T-helper 17 cell (primary cell): ENCODE measurements at regions not wholly inside any gene's neighbourhood (a gene's known extent, or its start where the extent isn't known, plus 50 kb on each side); places are given as distances from the start of the nearest gene placed in this dataset.
"Not testable (repeated sequence)": the region's sequence is repeated elsewhere in the genome, so short reads cannot be mapped to it uniquely, and the experiment has no call there.

Experiments
- ATAC-seq: fragments of 150-1000 bp; cut with Tn5 transposase; 2 replicates; pipeline ENCODE4 v1.10.0; 2021; ENCODE audit warnings: mild to moderate bottlenecking, moderate library complexity
- DNase-seq, 3 donors: peaks; one replicate each; pipeline versions ENCODE4 v3.0.0 to v3.0.0-alpha.2; 2020 to 2021
- H3K9me3 ChIP-seq: one replicate; pipeline ENCODE4 v1.7.0; 2013; ENCODE audit warnings: low read length, mild to moderate bottlenecking; ENCODE audit not compliant: control insufficient read depth, poor library complexity, severe bottlenecking
- H3K27ac Mint-ChIP-seq: one replicate; pipeline ENCODE4 v1.8.0; 2022; ENCODE audit warnings: mild to moderate bottlenecking, moderate library complexity, mixed read lengths
- H3K27me3 Mint-ChIP-seq: one replicate; pipeline ENCODE4 v1.8.0; 2022; ENCODE audit warnings: mixed read lengths
- H3K36me3 Mint-ChIP-seq: one replicate; pipeline ENCODE4 v1.8.0; 2022; ENCODE audit warnings: low read depth, mixed read lengths
- H3K4me1 Mint-ChIP-seq: one replicate; pipeline ENCODE4 v1.8.0; 2022; ENCODE audit warnings: mild to moderate bottlenecking, mixed read lengths
- H3K4me3 Mint-ChIP-seq: one replicate; pipeline ENCODE4 v1.8.0; 2022; ENCODE audit warnings: mild to moderate bottlenecking, moderate library complexity, mixed read lengths

- H3K36me3 Mint-ChIP-seq, DNase-seq, H3K9me3 ChIP-seq, H3K27me3 Mint-ChIP-seq, H3K4me1 Mint-ChIP-seq, H3K4me3 Mint-ChIP-seq, ATAC-seq, H3K27ac Mint-ChIP-seq: not testable (repeated sequence)
Measured at GRCh38 chr2:55124682-55125081, 74.4 kb upstream of the RTN4 start.

DNA sequence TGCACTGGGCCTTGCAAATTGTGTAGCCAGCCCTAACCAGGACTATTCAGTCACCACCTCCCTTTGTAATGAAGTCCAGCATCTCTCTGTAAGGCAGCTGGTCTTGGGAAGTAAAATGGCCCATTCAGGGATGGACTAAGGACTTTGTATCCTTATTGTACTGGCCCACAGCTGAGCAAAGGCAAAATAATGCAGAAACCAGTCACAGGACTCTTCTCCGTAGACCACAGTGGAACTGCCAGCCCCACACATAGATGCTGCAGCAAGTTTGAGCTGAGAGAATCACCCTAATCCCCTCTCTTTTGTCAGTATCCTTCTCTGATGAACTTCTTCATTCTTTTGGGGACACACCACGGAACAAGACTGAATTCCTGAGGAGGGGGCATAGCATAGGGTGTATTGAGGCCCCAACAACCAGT, 73.6 kb upstream of the RTN4 start:
- H3K4me1 Mint-ChIP-seq, result peaks cover 5% of the 10 kb centered on the region

DNA sequence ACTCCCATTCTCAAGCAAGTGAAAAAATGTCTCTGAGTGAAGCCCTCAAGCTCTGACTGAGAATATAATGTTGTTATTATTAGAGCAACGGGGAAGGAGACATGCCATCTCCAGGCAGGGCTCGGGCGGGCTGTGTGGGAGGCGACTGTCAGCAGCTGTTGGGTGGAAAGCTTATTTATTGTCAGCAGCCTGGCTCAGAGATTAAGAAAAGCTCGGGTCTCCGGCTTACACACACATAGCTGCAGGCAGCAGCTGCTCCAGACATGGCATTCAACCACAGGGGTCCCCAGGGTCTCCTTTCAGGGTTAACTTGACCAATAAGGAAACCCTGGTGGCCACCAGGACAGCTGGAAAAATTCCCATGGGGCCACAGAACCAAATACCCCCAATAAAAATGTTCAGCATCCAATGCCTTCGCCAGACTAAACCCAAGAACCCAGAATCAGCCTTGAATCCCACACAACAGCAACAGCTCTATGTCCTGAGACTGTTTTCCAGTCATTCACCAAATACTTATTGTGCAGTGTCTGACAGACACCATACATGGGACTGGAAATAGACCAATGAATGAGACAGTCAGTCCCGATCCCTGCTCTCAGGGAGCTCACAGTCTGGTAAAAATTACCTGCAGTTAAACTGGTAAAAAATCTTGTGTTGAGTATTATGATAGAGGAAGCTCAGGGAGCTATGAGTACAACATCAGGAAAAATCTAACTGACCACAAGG, 70.5 kb upstream of the RTN4 start:
- Mint-ChIP-seq H3K36me3 (no peaks in the 10 kb centered on the region), H3K4me1 (peaks cover 14% of the 10 kb centered on the region), H3K4me3 (no peak overlapping the region), H3K27ac (no peak overlapping the region), H3K27me3 (peaks cover 5% of the 10 kb centered on the region)
- ATAC-seq (no peak), DNase-seq (no peak)
- no peaks in the 10 kb centered on the region for H3K9me3 ChIP-seq

More for the DNA sequence above, 73.6 kb upstream of the RTN4 start:
- Mint-ChIP-seq H3K27me3 (no peaks in the 10 kb centered on the region), H3K36me3 (no peaks in the 10 kb centered on the region), H3K27ac (no peak overlapping the region), H3K4me3 (no peak overlapping the region)
- ATAC-seq (no peak), DNase-seq (no peak)
- H3K9me3 ChIP-seq, result no peaks in the 10 kb centered on the region

DNA sequence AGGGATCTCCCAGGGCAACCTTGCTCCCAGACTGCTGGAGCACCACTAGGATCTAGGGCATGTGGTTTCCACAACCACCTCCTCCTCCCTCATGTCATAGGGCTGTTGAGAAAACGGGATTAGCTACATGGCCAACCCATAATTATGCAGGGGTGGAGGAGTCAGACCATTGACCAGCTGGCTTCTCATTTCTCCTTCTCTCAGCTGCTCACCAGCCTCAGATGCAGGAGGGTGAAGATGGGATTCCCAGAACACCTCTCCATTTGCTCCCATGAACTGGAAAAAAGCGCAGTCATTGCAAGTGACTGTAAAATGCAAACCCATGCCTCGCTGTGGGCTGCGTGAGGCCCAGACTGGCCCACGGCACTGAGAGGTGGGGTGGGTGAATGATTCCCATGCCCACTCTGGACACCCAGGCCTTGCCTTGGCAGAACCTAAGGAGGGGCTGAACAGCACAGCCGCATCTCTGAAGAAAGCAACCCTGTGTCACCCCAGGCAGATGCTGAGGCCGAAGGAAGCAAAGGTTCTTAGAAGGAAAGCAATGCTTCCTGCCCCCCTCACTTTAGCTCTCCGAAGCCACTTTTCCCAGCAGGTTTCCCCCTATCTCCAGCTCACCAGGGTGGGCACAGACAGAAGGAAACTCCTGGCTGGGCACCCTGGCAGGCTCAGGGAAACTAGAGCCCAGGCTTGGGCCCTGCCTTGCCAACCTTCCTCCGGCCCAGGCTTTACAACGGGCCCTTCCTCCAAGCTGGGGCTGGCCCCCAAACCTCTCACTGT, 69.6 kb upstream of the RTN4 start:
- ATAC-seq (no peak), DNase-seq (no peak)
- H3K27me3 Mint-ChIP-seq, result peaks cover 5% of the 10 kb centered on the region
- no peaks in the 10 kb centered on the region for H3K36me3 Mint-ChIP-seq
- H3K9me3 ChIP-seq, result no peaks in the 10 kb centered on the region
- H3K27ac Mint-ChIP-seq, result no peak overlapping the region
- H3K4me3 Mint-ChIP-seq, result no peak overlapping the region
- H3K4me1 Mint-ChIP-seq, result peaks cover 17% of the 10 kb centered on the region

DNA sequence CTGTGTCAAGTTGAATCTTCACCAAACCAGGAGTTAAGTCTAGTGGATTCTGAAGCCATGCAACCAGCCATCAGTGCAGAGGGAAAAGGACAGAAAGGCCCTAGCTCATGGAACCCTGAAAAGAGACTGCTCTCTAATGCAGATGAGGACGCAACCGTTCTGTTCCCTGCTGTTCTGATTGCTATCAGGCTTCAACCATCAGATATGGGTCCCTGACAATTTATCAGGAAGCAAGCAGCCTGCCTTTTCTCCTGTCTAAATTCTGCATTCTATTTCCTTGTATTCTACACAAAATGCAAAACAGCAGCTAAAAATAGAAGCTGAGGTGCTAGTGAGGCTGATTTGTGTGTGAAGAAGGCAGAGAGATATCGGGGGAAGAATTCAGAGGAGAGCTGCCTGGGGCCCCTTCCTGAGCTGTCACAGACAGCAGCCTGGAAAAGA, 68.4 kb upstream of the RTN4 start:
- H3K9me3 ChIP-seq, result no peaks in the 10 kb centered on the region
- Mint-ChIP-seq H3K4me3 (peak overlapping the region; percentile 49), H3K27ac (peak overlapping the region; percentile 76), H3K27me3 (peaks cover 5% of the 10 kb centered on the region), H3K4me1 (peaks cover 17% of the 10 kb centered on the region), H3K36me3 (no peaks in the 10 kb centered on the region)
- ATAC-seq (no peak), DNase-seq (no peak)

GRCh38 chr2:55116966-55117365, 66.7 kb upstream of the RTN4 start:
- Mint-ChIP-seq H3K27me3 (peaks cover 5% of the 10 kb centered on the region), H3K4me1 (peaks cover 20% of the 10 kb centered on the region), H3K4me3 (no peak overlapping the region), H3K36me3 (no peaks in the 10 kb centered on the region), H3K27ac (no peak overlapping the region)
- DNase-seq (no peak), ATAC-seq (no peak)
- H3K9me3 ChIP-seq, result no peaks in the 10 kb centered on the region

DNA sequence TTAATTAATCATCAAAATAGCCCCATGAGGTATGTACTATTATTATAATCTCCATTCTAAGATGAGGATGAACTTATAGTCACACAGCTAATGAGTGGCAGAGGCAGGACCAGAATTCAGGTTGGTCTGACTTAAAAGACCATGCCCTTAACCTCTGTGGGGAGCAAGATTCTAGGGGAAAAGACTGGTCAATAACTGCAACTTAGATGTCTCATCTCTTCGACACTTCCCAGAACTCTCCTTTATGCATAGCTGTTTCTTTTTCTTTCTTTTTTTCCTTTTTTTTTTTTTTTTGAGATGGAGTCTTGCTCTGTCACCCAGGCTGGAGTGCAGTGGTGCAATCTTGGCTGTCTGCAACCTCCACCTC, 66.3 kb upstream of the RTN4 start:
- H3K36me3 Mint-ChIP-seq, result no peaks in the 10 kb centered on the region
- H3K9me3 ChIP-seq, result no peaks in the 10 kb centered on the region
- ATAC-seq (no peak), DNase-seq (no peak)
- H3K27me3 Mint-ChIP-seq, result peaks cover 5% of the 10 kb centered on the region
- peaks cover 20% of the 10 kb centered on the region for H3K4me1 Mint-ChIP-seq
- no peak overlapping the region for H3K4me3 Mint-ChIP-seq
- H3K27ac Mint-ChIP-seq, result no peak overlapping the region

- peaks cover 5% of the 10 kb centered on the region for H3K27me3 Mint-ChIP-seq
- H3K27ac Mint-ChIP-seq, result no peak overlapping the region
- ATAC-seq, result no peak
- peaks cover 20% of the 10 kb centered on the region for H3K4me1 Mint-ChIP-seq
- no peaks in the 10 kb centered on the region for H3K9me3 ChIP-seq
- DNase-seq, result no peak
- H3K36me3 Mint-ChIP-seq, result no peaks in the 10 kb centered on the region
- H3K4me3 Mint-ChIP-seq, result no peak overlapping the region
Measured at GRCh38 chr2:55115761-55116597, 65.7 kb upstream of the RTN4 start.

- H3K36me3 Mint-ChIP-seq, result no peaks in the 10 kb centered on the region
- H3K4me3 Mint-ChIP-seq, result no peak overlapping the region
- no peak for DNase-seq
- H3K4me1 Mint-ChIP-seq, result peaks cover 20% of the 10 kb centered on the region
- no peaks in the 10 kb centered on the region for H3K9me3 ChIP-seq
- H3K27me3 Mint-ChIP-seq, result peaks cover 5% of the 10 kb centered on the region
- no peak for ATAC-seq
- no peak overlapping the region for H3K27ac Mint-ChIP-seq
Measured at GRCh38 chr2:55114597-55114996, 64.3 kb upstream of the RTN4 start.

- ATAC-seq (no peak), DNase-seq (no peak)
- peaks cover 5% of the 10 kb centered on the region for H3K27me3 Mint-ChIP-seq
- H3K9me3 ChIP-seq, result no peaks in the 10 kb centered on the region
- H3K4me1 Mint-ChIP-seq, result peaks cover 17% of the 10 kb centered on the region
- no peaks in the 10 kb centered on the region for H3K36me3 Mint-ChIP-seq
- no peak overlapping the region for H3K27ac Mint-ChIP-seq
- H3K4me3 Mint-ChIP-seq, result no peak overlapping the region
Measured at GRCh38 chr2:55114082-55114481, 63.8 kb upstream of the RTN4 start.

DNA sequence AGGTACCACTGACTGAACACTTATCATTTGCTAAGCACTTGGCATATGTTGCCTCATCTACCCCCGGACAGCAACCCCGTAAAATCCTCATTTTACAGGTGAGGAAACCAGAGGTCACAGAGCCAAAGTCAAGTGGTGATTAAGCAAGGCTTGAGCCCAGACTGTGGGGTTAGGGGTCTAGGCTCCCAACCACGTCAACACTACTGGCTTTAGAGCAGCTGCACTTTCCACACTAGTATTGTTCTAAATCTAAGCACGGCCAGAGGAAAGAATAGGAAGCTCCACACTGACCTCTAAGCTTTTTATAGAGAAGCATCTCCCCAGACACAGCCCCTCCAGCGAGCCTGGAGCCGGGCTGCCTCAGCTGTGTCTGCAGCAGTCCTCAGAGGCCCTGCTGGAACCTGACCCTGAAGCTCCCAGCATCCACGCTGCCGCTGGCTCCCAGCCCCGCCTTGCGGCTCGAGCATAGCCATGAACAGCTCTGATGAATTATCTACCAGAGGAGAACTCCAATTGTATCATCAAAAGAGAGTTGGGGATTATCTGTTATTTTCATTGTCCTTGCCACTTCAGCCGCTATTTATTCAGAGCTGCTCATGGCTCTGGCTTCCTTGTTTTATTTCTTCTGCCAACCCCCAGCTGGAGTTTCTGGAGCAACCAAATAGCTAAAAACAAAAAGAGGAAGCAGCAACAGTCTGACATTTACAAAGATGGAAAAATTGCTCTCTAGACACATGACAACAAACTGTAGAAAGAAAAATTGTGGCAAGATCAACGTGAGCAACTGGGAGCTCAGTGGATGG, 62.2 kb upstream of the RTN4 start:
- H3K27ac Mint-ChIP-seq, result no peak overlapping the region
- peaks cover 8% of the 10 kb centered on the region for H3K4me1 Mint-ChIP-seq
- no peak for DNase-seq
- ATAC-seq, result no peak
- no peaks in the 10 kb centered on the region for H3K27me3 Mint-ChIP-seq
- no peaks in the 10 kb centered on the region for H3K9me3 ChIP-seq
- no peaks in the 10 kb centered on the region for H3K36me3 Mint-ChIP-seq
- H3K4me3 Mint-ChIP-seq, result no peak overlapping the region

GRCh38 chr2:55111570-55112228, 61.4 kb upstream of the RTN4 start:
- no peak overlapping the region for H3K4me3 Mint-ChIP-seq
- no peaks in the 10 kb centered on the region for H3K9me3 ChIP-seq
- H3K4me1 Mint-ChIP-seq, result peaks cover 6% of the 10 kb centered on the region
- no peaks in the 10 kb centered on the region for H3K36me3 Mint-ChIP-seq
- H3K27ac Mint-ChIP-seq, result no peak overlapping the region
- ATAC-seq (no peak), DNase-seq (no peak)
- no peaks in the 10 kb centered on the region for H3K27me3 Mint-ChIP-seq
